HG03045 (cell line): ENCODE measurements at regions not wholly inside any gene's neighbourhood (a gene's known extent, or its start where the extent isn't known, plus 50 kb on each side); places are given as distances from the start of the nearest gene placed in this dataset.

Source experiments
- ATAC-seq: cut with Tn5 transposase; IDR thresholded peaks from one replicate; pipeline ENCODE4 v1.9.1; 2021; ENCODE audit warnings: mild to moderate bottlenecking, moderate library complexity; ENCODE audit not compliant: unreplicated experiment

- ATAC-seq = no peak
Measured at GRCh38 chr6:126419901-126420300, 80.0 kb downstream of the CENPW start.

- no peak for ATAC-seq
Measured at GRCh38 chr6:126422912-126423311, 83.0 kb downstream of the CENPW start.

GRCh38 chr6:126427713-126428112 lies 87.8 kb downstream of the CENPW start:
- ATAC-seq = no peak

- no peak for ATAC-seq
Measured at GRCh38 chr6:126429866-126430265, 90.0 kb downstream of the CENPW start.

- ATAC-seq = no peak
Measured at GRCh38 chr6:126432564-126432963, 92.6 kb downstream of the CENPW start.

- no peak for ATAC-seq
Measured at GRCh38 chr6:126433927-126434326, 94.0 kb downstream of the CENPW start.

GRCh38 chr6:126437205-126437604 lies 97.3 kb downstream of the CENPW start:
- no peak for ATAC-seq

GRCh38 chr6:126439040-126439439 lies 99.1 kb downstream of the CENPW start:
- no peak for ATAC-seq

- no peak for ATAC-seq
Measured at GRCh38 chr6:126440923-126441322, 101.0 kb downstream of the CENPW start.

GRCh38 chr6:126444659-126445273 lies 104.9 kb downstream of the CENPW start:
- no peak for ATAC-seq

- no peak for ATAC-seq
Measured at GRCh38 chr6:126446248-126446647, 106.3 kb downstream of the CENPW start.

- ATAC-seq = no peak
Measured at GRCh38 chr6:126447367-126447766, 107.5 kb downstream of the CENPW start.

GRCh38 chr6:126461045-126461444 lies 121.1 kb downstream of the CENPW start:
- no peak for ATAC-seq

- no peak for ATAC-seq
Measured at GRCh38 chr6:126464245-126464644, 124.3 kb downstream of the CENPW start.

- no peak for ATAC-seq
Measured at GRCh38 chr6:126475449-126475848, 135.5 kb downstream of the CENPW start.

- ATAC-seq = no peak
Measured at GRCh38 chr6:126477678-126478077, 137.8 kb downstream of the CENPW start.

- ATAC-seq = no peak
Measured at GRCh38 chr6:126480268-126480667, 140.4 kb downstream of the CENPW start.

GRCh38 chr6:126481319-126481718 lies 141.4 kb downstream of the CENPW start:
- ATAC-seq = no peak

- ATAC-seq = no peak
Measured at GRCh38 chr6:126504792-126505191, 164.9 kb downstream of the CENPW start.

GRCh38 chr6:126513198-126513597 lies 173.3 kb downstream of the CENPW start:
- no peak for ATAC-seq

GRCh38 chr6:126516411-126516810 lies 176.5 kb downstream of the CENPW start:
- ATAC-seq = no peak

GRCh38 chr6:126524811-126525326 lies 185.0 kb downstream of the CENPW start:
- no peak for ATAC-seq

- ATAC-seq = no peak
Measured at GRCh38 chr6:126526547-126526946, 186.6 kb downstream of the CENPW start.
